CD14-positive monocyte (primary cell): ENCODE measurements at regions not wholly inside any gene's neighbourhood (a gene's known extent, or its start where the extent isn't known, plus 50 kb on each side); places are given as distances from the start of the nearest gene placed in this dataset.

ENCODE experiments used
- DNase-seq, 3 donors: peaks; one replicate each; pipeline ENCODE4 v3.0.0-alpha.2; 2011 to 2022
- H2AFZ ChIP-seq: 2 replicates; pipeline ENCODE4 v1.6.0; 2012; ENCODE audit warnings: mild to moderate bottlenecking, low read depth, low read length, inconsistent platforms; ENCODE audit not compliant: insufficient read depth, poor library complexity, severe bottlenecking
- H3K27ac ChIP-seq, 2 donors: 1 replicate in 1 of 2; 2 replicates in 1 of 2; pipeline ENCODE4 v1.5.1; 2012 to 2013; ENCODE audit warnings: low read length in 2 of 2, control low read depth in 1 of 2, inconsistent platforms in 1 of 2, low read depth in 1 of 2, mild to moderate bottlenecking in 1 of 2
- H3K27me3 ChIP-seq, 2 donors: one replicate each; pipeline versions ENCODE4 v1.6.0 to v1.6.1; 2011 to 2013; ENCODE audit warnings: low read length in 2 of 2; ENCODE audit not compliant: control insufficient read depth in 2 of 2, insufficient read depth in 2 of 2
- H3K36me3 ChIP-seq, 2 donors: replicated peaks in 1 of 2; 1 replicate in 1 of 2; 2 replicates in 1 of 2; pipeline versions ENCODE4 v1.5.1 to v1.6.1; 2012 to 2013; ENCODE audit warnings: low read length in 2 of 2, control low read depth in 1 of 2, inconsistent platforms in 1 of 2, mild to moderate bottlenecking in 1 of 2; ENCODE audit not compliant: insufficient read depth in 2 of 2, control insufficient read depth in 1 of 2
- H3K4me1 ChIP-seq, 2 donors: 1 replicate in 1 of 2; 2 replicates in 1 of 2; pipeline versions ENCODE4 v1.5.1 to v1.6.1; 2012 to 2013; ENCODE audit warnings: low read length in 2 of 2, control low read depth in 1 of 2, inconsistent platforms in 1 of 2, mild to moderate bottlenecking in 1 of 2, moderate library complexity in 1 of 2; ENCODE audit not compliant: insufficient read depth in 2 of 2, control insufficient read depth in 1 of 2
- H3K4me2 ChIP-seq: replicated peaks from 2 replicates; pipeline ENCODE3; 2012; ENCODE audit warnings: low read length, moderate library complexity, mild to moderate bottlenecking; ENCODE audit not compliant: poor library complexity, severe bottlenecking; ENCODE audit errors: extremely low read depth
- H3K4me3 ChIP-seq, 3 experiments: fragments of 200-600 bp in 1 of 3; sonication (generic) in 1 of 3; replicated peaks in 1 of 3; 1 replicate in 2 of 3; 2 replicates in 1 of 3; pipeline ENCODE4 v1.5.1; 2011 to 2013; ENCODE audit warnings: low read length in 3 of 3, mild to moderate bottlenecking in 3 of 3, control low read depth in 2 of 3, low read depth in 2 of 3, inconsistent platforms in 1 of 3, moderate library complexity in 1 of 3
- H3K79me2 ChIP-seq: 2 replicates; pipeline ENCODE4 v1.6.0; 2012; ENCODE audit warnings: mild to moderate bottlenecking, control low read depth, inconsistent platforms, low read length, moderate library complexity; ENCODE audit not compliant: insufficient read depth
- H3K9ac ChIP-seq: 2 replicates; pipeline ENCODE4 v1.6.0; 2017; ENCODE audit warnings: low read length, mild to moderate bottlenecking; ENCODE audit not compliant: insufficient read depth, poor library complexity, severe bottlenecking
- H3K9me3 ChIP-seq, 2 donors: replicated peaks in 1 of 2; 1 replicate in 1 of 2; 2 replicates in 1 of 2; pipeline versions ENCODE4 v1.5.1 to v1.6.1; 2012 to 2013; ENCODE audit warnings: low read length in 2 of 2, control low read depth in 1 of 2; ENCODE audit not compliant: control insufficient read depth in 1 of 2, insufficient read depth in 1 of 2
- H4K20me1 ChIP-seq: 2 replicates; pipeline ENCODE4 v1.6.0; 2012; ENCODE audit warnings: mild to moderate bottlenecking, low read length, control low read depth, moderate library complexity; ENCODE audit not compliant: insufficient read depth
- H3K27ac Mint-ChIP-seq, 7 donors: one replicate each; pipeline ENCODE4 v1.8.0; 2020; ENCODE audit warnings: mild to moderate bottlenecking in 7 of 7, mixed read lengths in 7 of 7, moderate library complexity in 6 of 7, inconsistent platforms in 2 of 7
- H3K27me3 Mint-ChIP-seq, 3 donors: one replicate each; pipeline ENCODE4 v1.8.0; 2021 to 2022; ENCODE audit warnings: low read depth in 3 of 3, mild to moderate bottlenecking in 3 of 3, mixed read lengths in 3 of 3, moderate library complexity in 3 of 3, inconsistent platforms in 1 of 3
- H3K36me3 Mint-ChIP-seq, 2 donors: one replicate each; pipeline ENCODE4 v1.8.0; 2020; ENCODE audit warnings: mixed read lengths in 2 of 2, inconsistent platforms in 1 of 2, mild to moderate bottlenecking in 1 of 2
- H3K4me1 Mint-ChIP-seq: one replicate; pipeline ENCODE4 v1.8.0; 2020; ENCODE audit warnings: mild to moderate bottlenecking, mixed read lengths
- H3K4me3 Mint-ChIP-seq, 2 donors: one replicate each; pipeline ENCODE4 v1.8.0; 2020; ENCODE audit warnings: mild to moderate bottlenecking in 2 of 2, mixed read lengths in 2 of 2, moderate library complexity in 1 of 2
- H3K9me3 Mint-ChIP-seq, 7 donors: one replicate each; pipeline ENCODE4 v1.8.0; 2020 to 2022; ENCODE audit warnings: mixed read lengths in 7 of 7, mild to moderate bottlenecking in 6 of 7, moderate library complexity in 6 of 7, inconsistent platforms in 2 of 7
- CTCF ChIP-seq: fragments of 200-600 bp; IDR thresholded peaks from one replicate; pipeline ENCODE4 v1.8.0; 2022; ENCODE audit warnings: antibody characterized with exemption, mild to moderate bottlenecking
- WGBS: methylation state at CpG from one replicate; pipeline ENCODE4 v1.1.5; 2013; ENCODE audit warnings: missing lambda C conversion rate; ENCODE audit not compliant: insufficient coverage; 5-methylcytosine and 5-hydroxymethylcytosine counted together
- intact Hi-C, 2 donors: fragments of 100-400 bp; cut with micrococcal nuclease; formaldehyde crosslinking; loops; one replicate each; pipeline versions ENCODE4 v1.15.0 to v1.15.1; 2023

- Histone ChIP-seq H3K27me3 (no peaks in the 10 kb centered on the region), H3K36me3 (no peaks in the 10 kb centered on the region), H3K4me2 (no peak overlapping the region), H2AFZ (no peak overlapping the region), H3K27ac (no peak overlapping the region), H3K9me3 (peaks cover 26% of the 10 kb centered on the region in 2 donors), H4K20me1 (no peaks in the 10 kb centered on the region), H3K9ac (no peak overlapping the region), H3K4me3 (no peak overlapping the region), H3K79me2 (no peaks in the 10 kb centered on the region), H3K4me1 (no peaks in the 10 kb centered on the region)
- H3K4me1 Mint-ChIP-seq: no peaks in the 10 kb centered on the region
- no peak for DNase-seq
- H3K27me3 Mint-ChIP-seq: no peaks in the 10 kb centered on the region
- no peak overlapping the region for H3K27ac Mint-ChIP-seq
- intact Hi-C loops: no loop called here
- H3K36me3 Mint-ChIP-seq: no peaks in the 10 kb centered on the region
- no peak overlapping the region for H3K4me3 Mint-ChIP-seq
- H3K9me3 Mint-ChIP-seq: peaks cover 0 to 11% (median 7%) of the 10 kb centered on the region in 7 donors
- WGBS: no CpG with 5 or more reads among the region's 2 CpGs
- no peak for TF ChIP-seq CTCF
These were observed 2867.6 kb downstream of the PCDH9 start for GRCh38 chr13:64362564-64362963.

- Mint-ChIP-seq H3K4me3 (no peak overlapping the region), H3K4me1 (no peaks in the 10 kb centered on the region), H3K36me3 (no peaks in the 10 kb centered on the region), H3K9me3 (peaks cover 3 to 9% (median 4%) of the 10 kb centered on the region in 7 donors), H3K27me3 (peaks cover 0 to 2% (median 0%) of the 10 kb centered on the region in 3 donors), H3K27ac (no peak overlapping the region)
- no peak overlapping the region for H3K9ac ChIP-seq
- no peaks in the 10 kb centered on the region for H3K36me3 ChIP-seq
- no peaks in the 10 kb centered on the region for H3K4me1 ChIP-seq
- no peak overlapping the region for H2AFZ ChIP-seq
- no peak overlapping the region for H3K27ac ChIP-seq
- DNase-seq: no peak
- peaks cover 0 to 4% of the 10 kb centered on the region in 2 donors for H3K9me3 ChIP-seq
- H4K20me1 ChIP-seq: no peaks in the 10 kb centered on the region
- intact Hi-C loops: no loop called here
- H3K27me3 ChIP-seq: no peaks in the 10 kb centered on the region
- TF ChIP-seq CTCF: no peak
- no CpG with 5 or more reads among the region's 2 CpGs for WGBS
- H3K79me2 ChIP-seq: no peaks in the 10 kb centered on the region
- H3K4me2 ChIP-seq: no peak overlapping the region
- no peak overlapping the region for H3K4me3 ChIP-seq
These were observed 2882.5 kb downstream of the PCDH9 start for GRCh38 chr13:64347664-64348063.
